HPDE6-E6E7 (cell line): ENCODE measurements at regions not wholly inside any gene's neighbourhood (a gene's known extent, or its start where the extent isn't known, plus 50 kb on each side); places are given as distances from the start of the nearest gene placed in this dataset.

Experiments used
- DNase-seq: peaks from one replicate; pipeline ENCODE4 v3.0.0; 2011; ENCODE audit warnings: missing footprints; ENCODE audit errors: extremely low spot score

DNA sequence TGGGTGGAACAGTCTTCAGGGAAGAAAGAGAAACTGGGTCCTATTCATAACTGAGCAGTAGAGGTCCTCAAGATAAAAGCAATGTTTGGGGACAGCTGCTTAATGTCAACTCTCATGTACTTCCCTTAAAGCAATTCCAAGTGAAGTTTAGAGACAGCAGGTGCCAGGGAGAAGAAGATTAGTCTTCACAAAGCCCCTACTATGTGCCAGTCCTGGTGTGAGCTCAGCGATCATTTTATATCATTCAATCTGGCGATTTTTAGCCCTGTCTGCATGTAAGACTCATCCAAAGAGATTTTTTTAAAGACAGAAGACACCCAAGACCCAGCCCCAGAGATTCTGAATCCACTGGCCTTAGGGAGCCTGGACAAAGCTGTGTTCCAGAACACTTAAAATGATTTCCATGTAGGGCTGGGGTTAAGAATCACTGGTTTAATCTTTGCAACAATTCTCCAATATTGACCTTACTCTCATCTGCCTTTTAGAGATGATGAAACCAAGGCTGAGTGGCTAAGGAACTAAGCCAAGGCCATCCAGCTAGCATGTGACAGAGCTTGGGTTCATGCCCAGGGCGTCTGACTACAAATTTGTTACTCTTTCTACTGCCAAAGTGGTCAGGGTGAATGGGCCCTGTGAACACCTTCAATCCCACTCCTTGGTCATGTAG is 404.5 kb upstream of the TBX3 start:
- DNase-seq = no peak

DNA sequence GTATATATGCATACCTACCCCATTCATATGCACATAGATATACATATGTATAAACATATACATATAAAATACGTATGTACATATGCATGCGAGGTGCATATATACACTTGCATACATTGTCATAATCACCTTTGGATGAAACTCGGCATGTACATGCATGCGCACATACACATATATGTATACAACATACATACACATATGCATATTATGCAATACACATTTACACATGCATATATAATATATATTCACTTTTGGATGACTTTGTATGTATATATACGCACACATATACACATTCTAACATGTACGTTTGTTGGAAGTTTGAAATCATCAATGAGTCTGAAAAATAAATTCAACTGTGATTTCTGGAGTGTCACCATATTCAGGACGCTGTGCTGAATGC is 401.6 kb upstream of the TBX3 start:
- DNase-seq = no peak

DNA sequence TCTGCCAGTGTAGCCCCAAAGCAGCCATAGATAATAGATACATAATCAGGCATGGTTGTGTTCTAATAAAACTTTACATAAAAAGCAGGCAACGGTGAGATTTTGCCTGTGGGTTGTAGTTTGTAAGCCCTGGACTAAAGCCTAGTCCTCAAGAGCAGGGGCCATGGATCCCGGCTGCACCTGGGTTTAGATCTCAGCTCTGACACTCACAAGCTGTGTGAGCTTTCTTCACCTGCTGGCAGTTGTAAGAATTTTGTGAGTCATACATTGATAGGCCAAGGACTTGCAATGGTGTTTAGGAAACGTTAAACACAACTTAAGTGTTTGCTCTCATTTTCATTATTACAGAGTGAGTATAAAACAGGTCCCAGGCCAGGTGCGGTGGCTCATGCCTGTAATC is 395.8 kb upstream of the TBX3 start:
- no peak for DNase-seq

DNA sequence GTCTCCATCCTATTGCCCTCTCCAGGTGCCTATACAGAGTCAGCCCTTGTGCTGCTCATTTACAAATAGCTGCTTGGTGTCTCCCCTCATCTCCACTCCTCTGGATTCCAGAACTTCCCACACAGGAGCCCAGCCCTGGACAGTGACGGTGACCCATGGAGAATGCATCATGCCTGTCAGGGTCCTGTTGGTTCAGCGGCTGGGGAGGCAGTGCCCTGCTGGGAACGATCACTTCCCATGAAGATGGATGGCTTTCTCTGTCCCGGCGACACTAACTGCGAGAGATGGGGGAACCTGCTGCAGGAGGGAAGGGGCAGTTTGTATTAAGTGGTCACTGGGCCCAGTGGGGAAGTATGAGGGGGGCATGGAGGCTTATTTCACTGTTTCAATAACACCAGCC is 395.0 kb upstream of the TBX3 start:
- DNase-seq = no peak

DNA sequence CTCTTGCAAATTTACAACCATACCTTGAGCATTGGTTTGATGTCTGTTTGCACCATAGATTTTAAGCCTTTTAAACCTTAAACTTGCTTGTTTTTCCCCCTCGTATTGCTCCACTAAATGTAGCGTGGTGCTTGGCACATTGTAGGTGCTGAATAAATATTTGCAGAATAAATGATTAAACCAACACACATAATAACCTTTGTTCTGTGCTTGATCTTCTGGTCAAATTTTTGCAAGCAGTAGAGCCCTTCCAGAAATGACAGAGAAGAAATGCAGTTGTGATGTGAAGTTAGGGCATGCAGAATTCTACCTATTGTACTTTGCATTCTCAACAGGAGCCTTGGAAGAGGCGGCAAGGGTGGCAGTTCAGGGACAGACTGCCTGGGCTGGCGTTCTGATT is 394.4 kb upstream of the TBX3 start:
- DNase-seq = no peak

DNA sequence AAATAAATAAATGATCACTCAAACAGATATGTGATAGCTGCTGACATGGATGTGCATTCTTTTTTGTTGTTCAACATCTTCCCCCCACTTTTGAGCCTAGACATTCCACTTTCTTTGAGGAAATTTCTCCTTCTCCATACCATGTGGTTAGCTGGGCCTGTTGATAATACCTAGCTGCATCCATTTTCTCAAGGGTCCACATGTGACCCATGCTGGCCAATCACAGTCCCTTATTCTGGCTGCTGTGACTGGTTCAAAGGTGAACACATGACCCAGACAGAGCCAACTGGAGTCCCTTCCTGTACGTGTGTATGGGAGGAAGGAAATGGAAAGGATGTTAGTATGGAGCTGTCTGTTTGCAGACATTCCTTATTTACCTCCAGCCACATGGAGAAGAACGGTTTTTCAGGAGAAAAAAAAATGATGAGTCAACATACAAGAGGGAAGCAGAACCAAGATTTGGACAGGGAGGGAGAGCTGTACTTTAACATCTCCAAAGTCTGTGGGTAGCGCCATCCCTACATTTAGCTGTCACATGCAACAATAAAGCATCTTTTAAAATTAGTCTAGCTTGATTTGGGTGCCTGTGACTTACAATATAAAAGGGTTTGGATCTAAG is 391.7 kb upstream of the TBX3 start:
- DNase-seq = no peak

DNA sequence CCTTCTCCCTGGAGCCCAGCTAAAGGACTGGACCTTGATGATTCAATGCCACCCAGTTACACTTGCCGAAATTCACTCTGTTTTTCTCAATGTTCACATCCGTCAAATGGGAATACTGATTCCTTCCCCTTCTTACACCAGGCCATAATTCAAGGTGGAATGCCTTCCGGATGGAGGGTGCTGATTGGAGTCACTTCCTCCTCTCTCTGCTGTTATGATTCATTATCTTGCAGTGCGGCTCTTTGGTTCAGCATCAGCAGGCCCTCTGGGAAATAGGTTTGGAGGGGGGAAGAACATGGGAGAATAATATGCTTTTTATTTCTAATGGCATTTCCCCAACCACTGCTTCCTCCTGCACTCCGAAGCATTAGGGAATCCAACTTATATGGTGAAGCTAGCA is 390.6 kb upstream of the TBX3 start:
- DNase-seq = no peak

DNA sequence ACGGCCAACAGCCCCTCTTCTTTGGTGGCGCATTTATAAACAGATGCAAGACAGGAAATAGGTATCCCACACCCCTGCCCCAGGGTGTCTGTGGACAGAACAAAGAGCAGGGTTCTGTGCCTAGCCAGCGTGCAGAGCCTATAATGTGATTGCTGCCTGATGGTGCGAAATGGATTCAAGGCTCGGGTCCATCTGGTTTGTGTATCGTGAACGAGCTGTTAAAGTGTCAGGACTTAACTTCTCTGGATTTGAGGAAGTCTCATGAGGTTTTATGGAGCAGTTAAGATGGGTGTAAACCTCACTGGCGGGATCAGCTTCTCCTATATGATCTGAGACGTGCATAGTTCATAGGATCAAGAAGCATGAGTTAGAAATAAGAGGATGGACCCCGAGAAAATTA is 388.7 kb upstream of the TBX3 start:
- no peak for DNase-seq

DNA sequence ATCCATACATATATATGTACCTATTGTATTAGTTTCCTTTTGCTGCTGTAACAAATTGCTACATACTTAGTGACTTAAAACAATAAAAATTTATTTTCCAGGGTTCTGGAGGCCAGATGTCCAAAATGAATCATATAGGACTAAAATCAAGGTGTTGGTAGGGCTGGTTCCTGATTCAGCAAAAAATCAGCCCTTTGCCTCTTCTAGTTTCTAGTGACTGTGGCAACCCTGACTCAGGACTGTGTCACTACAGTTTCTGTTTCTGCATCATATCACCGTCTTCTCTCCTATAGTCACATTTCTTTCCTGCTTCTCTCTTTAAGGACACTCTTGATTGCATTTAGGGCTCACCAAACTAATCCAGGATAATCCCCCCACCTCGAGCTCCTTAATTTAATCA is 386.3 kb upstream of the TBX3 start:
- no peak for DNase-seq

DNA sequence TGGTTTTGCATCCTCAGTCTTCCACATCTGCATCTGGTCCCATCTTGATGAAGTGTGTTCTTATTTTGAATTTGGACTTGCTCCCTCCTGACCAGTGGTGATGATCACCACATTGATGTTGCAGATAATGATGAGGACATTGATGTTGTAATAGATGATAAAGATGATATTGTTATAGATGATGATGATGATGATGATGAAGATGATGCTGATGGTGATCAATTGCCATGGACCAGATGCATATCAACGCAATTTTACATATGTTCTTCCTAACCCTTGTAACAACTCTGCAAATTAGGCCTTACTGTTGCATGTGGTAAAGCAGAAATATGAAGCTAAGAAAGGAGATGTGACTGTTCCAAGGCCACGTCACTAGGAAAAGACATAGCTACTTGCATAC is 380.3 kb upstream of the TBX3 start:
- no peak for DNase-seq

DNA sequence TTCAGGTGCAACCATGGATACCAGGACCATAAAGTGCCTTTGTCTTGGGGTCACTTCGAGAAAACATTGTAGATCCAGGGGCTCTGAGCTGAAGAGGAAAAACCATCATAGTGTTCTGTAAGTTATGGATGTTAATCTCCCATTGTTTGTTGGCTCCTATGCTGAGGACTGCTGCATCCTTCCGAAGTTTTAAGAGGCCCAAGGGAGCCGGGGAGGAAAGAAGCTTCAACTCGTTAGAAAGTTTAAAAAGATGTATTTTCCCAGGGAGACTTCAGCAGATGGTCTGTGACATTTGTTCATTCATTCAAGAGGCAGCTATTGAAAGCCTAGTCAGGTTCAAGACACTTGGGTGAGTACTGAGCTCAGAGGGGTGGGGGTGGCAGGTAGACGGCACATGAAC is 378.8 kb upstream of the TBX3 start:
- DNase-seq = no peak

DNA sequence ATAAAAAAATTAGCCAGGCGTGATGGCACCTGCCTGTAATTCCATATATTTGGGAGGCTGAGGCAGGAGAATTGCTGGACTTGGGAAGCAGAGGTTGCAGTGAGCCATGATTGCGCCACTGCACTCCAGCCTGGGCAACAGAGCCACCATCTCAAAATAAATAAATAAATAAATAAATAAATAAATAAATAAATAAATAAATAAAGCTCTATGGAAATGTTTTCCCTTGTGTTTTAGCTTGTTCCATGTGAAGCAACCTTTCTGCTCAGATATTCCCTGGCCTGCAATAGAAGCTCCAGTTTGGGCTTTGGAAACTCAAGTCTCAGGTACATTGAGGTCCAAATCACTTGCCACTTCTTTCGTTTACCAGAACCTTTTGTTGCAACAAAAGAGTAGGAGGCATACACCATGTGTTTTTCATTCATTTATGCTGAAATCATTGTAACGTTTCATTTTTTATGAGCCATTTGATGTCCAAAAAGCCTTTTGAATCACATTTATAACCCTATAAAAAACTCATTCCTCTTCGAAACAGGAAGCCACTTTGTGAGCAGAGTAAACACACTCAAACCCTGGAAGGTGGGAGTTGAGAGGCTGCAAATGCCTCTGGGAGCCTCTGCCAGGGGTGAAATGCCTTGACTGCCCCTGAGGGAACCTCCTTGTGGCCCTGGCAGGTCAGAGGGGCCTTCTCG is 376.6 kb upstream of the TBX3 start:
- no peak for DNase-seq

DNA sequence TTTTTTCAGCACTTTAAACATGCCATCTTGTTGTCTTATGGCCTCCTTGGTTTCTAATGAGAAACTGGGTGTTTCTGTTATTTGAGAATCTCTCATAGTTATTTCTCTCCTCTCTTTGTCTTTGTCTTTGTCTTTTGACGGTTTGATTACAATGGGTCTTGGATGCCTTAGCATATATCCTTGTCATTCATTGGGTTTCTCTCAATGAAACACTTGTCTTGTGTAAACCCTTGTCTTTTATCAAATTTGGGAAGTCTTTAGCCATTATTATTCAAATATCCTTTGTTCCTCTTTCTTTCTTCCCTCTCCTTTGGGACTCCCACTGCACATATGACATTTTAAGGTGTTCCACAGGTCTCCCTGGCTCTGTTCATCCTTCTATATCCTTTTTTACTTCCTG is 373.5 kb upstream of the TBX3 start:
- DNase-seq = no peak

DNA sequence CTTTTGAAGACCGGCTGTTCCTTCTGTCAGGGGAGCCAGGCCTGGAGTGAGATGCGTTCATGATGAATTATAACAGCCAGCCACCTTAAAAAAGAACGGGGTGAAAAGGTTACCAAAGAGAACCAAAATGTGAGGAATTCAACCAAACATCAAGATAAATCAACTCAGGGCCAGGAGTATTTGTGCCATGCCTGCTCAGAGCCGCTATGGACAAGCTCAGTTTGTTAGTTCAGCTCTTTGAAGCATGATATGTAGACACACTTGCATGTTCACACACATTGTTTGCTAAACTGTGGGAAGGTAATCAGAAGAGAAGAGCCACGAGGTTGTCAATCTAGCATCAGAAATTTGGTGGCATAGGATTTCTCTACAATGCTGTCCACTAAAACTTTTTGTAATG is 367.4 kb upstream of the TBX3 start:
- no peak for DNase-seq

DNA sequence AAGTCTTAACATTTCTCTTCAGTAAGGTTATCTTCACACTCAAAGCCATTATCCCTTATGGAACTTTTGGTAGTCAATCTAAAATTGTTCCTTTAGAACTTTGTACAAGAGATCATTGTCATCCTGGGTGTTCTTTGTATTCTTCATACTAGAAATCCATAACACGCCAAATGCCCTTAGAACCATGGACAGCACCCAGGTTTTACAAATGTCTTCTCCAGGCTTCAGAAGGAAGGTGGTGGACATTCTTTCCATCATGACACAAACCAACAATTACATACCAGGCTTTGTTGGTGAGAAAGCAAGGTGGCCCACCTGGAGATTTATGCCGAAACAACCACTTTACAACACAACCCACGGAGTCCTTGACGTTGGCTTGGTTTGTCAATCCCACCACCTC is 365.6 kb upstream of the TBX3 start:
- DNase-seq = no peak

DNA sequence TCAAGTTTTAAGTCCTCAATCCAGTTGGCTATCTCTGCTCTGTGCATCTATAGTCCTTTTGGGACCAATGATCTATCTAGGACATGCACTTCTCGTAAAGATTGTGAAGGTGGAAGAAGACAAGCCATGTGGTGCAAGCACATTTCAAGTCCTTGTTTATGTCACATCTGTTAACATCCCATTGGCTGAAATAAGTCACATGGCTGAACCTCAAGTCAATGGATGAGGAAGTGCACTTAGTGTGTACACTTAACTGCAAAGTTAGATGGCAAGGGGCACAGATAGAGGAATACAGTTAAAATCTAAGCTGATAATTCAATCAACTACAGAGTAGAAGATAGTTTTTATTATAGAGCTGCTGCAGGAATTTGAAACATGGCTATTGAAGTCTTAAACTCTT is 362.8 kb upstream of the TBX3 start:
- DNase-seq = no peak

DNA sequence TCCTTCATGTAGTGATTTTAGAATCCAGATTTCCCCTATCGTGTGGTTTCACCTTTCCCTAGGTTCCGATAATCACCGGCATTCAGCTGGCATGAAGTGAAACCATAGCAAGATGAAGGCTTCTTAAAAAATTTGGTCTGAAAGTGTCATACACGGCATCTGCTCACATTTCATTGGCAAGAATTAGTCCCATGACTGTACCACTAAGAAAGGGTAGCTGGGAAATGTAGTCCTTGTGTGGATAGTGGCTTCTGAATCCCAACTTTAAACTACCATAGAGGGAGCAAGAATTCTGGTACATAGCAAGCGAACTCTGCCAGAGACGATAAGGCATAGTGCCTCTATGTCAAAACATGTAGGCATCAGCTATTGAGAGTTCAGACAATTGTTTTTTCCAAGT is 360.1 kb upstream of the TBX3 start:
- DNase-seq = no peak

DNA sequence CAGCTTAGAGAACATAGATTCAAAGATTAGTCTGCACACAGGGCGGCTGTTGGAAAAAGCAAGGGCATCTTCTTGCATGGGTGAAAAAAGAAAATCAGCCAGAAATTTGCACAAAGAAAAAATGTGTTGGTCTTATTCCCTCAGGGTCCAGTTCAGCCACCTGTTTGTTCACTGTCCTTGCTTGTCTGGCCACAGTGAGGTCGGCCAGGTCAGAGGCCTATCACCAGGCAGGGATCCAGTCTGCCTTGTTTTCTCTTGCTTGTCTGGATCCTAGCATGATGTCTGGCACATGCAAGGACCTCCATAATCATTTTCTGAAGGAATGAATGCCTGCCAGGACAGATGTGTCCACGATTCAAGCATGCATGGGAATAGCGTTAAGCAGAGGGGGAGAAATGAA is 359.1 kb upstream of the TBX3 start:
- DNase-seq = no peak

DNA sequence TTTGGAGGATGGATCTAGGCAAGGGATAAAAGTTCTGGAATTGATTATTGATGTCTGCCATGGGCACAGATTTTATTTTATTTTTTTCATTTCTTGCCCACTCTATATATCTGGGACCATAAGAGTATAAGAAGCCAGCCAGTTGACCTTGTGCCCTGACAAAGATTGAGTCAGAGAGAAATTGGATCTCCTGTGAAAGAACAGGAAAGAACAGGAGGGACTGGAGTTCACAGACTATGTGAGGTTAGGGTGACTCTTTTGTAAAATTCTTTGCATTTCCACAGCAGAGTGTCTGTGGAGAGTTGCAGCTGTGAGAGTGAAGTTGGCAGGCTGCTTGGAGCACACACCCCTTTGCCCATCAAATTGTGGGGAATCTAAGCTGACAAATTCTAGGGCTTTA is 358.4 kb upstream of the TBX3 start:
- no peak for DNase-seq

DNA sequence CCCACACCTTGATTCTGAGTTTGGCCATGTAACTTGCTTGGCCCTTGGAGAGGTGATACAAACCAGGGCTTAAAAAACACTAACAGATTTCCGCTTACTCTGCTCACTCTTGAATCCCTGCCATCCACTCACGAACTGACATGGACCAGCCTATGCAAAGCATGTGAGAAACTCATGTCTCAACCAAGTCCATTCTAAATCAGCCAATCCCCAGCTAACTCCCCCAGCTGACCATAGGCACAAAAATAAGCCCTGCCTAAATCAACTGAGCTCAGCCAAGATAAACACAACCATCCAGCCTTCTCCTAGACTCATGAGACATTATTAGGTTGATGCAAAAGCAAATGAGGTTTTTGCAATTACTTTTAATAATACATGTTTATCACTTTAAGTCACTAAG is 353.9 kb upstream of the TBX3 start:
- DNase-seq = no peak

DNA sequence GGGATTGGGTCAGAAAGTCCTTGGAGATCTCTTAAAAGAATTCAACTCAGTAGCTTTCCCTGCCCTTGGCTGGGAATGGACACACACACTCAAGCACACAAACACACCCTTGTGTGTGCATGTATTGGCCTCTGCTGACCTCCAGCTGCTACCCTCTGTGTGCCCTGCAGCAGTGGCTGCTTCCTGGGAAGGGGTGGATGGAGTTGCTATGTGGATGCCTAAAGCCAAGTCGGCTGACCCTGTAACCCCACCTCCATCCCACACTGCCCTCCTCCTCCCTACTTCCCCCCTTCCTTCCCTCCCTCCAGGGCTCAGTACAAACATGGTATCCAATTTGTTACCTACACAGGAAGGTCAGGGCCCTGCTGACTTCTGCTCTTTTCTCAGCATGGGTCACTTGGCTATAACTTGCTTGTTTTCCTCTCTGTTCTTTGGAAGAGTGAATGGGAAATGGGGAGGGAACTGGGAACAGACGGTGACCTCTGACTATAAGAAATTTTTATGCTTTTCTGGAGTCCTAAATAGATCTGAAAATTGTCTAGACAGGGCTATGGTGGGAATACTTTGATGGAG is 351.6 kb upstream of the TBX3 start:
- no peak for DNase-seq

DNA sequence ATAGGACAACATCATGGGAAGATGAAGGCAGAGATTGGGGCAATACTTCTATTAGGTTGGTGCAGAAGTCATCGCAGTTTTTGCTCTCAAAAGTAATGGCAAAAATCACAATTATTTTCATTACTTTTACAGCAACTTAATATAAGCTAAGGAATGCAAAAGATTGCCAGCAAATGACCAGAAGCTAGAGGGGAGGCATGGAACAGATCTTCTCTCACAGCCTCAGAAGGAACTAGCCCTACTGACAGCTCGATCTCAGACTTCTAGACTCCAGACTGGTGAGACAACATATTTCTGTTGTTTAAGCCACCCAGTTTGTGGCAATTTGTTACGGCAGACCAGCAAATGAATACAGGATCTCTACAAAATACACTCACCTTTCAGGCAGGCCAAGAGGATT is 348.5 kb upstream of the TBX3 start:
- no peak for DNase-seq

DNA sequence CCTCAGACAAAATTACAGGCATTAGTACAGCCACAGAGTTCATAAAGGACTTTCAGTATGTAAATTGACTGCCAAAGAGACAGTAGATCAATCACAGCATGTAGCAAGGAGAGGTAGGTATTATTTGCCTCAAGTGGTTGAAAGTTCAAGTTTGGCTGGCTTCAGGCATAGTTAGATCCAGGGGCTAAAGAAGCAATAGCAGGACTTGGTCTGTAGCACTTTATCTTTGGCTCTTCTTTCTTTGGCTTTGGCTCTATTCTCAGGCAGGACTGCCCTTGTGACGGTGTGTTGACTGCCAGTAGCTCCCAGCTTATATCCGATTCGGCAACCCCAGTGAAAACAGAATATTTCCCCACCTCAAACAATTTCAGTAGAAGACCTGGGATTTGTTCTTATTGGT is 346.0 kb upstream of the TBX3 start:
- no peak for DNase-seq
